Endothelial cell of umbilical vein (primary cell): ENCODE measurements at regions not wholly inside any gene's neighbourhood (a gene's known extent, or its start where the extent isn't known, plus 50 kb on each side); places are given as distances from the start of the nearest gene placed in this dataset.

ENCODE experiments used
- CTCF ChIP-seq, 2 donors: IDR thresholded peaks; 1 replicate in 1 of 2; 2 replicates in 1 of 2; pipeline ENCODE4 v1.5.1; 2011; ENCODE audit warnings: low read length in 2 of 2, mild to moderate bottlenecking in 2 of 2, moderate library complexity in 2 of 2, control low read depth in 1 of 2, inconsistent platforms in 1 of 2, low read depth in 1 of 2; ENCODE audit not compliant: insufficient read depth in 1 of 2; ENCODE audit errors: extremely low read depth in 1 of 2
- EZH2 ChIP-seq: IDR thresholded peaks from 2 replicates; pipeline ENCODE4 v1.6.1; 2012; ENCODE audit warnings: borderline replicate concordance, low read depth, mild to moderate bottlenecking, moderate library complexity, low read length, inconsistent platforms; ENCODE audit not compliant: severe bottlenecking

GRCh38 chr2:234754126-234754525, 197.7 kb upstream of the SH3BP4 start:
- TF ChIP-seq CTCF (IDR thresholded peaks at IDR 0.05; ENCODE audit: extremely low read depth in 1 of 2, insufficient read depth in 1 of 2, low read depth in 1 of 2, low read length in 2 of 2) = no peak
- no peak for TF ChIP-seq EZH2
